ENCODE measurements at regions not wholly inside any gene's neighbourhood (a gene's known extent, or its start where the extent isn't known, plus 50 kb on each side); places are given as distances from the start of the nearest gene placed in this dataset.
"Not testable (repeated sequence)": the region's sequence is repeated elsewhere in the genome, so short reads cannot be mapped to it uniquely, and the experiment has no call there.

GRCh38 chr7:131625817-131626372, 69.5 kb upstream of the PODXL start:
- H3K36me3 ChIP-seq (ENCODE audit: insufficient read depth, low read length) = no peaks in the 10 kb centered on the region
- H3K9me3 ChIP-seq (ENCODE audit: low read length) = no peaks in the 10 kb centered on the region
- H3K79me2 ChIP-seq (ENCODE audit: insufficient read depth, low read length) = no peaks in the 10 kb centered on the region
- no peak overlapping the region for H3K9ac ChIP-seq (ENCODE audit: low read length)
- peaks cover 10% of the 10 kb centered on the region for H3K27me3 ChIP-seq (ENCODE audit: insufficient read depth, low read length)
- H3K27ac ChIP-seq (ENCODE audit: low read depth, low read length, poor library complexity, severe bottlenecking) = no peak overlapping the region
- H3K4me2 ChIP-seq (ENCODE audit: low read length) = no peak overlapping the region
- H3K9me2 ChIP-seq (ENCODE audit: low read depth, low read length) = no peaks in the 10 kb centered on the region
- no peak overlapping the region for H2AFZ ChIP-seq (ENCODE audit: low read length)
- H4K20me1 ChIP-seq (ENCODE audit: insufficient read depth, low read length) = no peaks in the 10 kb centered on the region
- no peaks in the 10 kb centered on the region for H3K4me1 ChIP-seq (ENCODE audit: insufficient read depth, low read length, severe bottlenecking)
- H3F3A ChIP-seq (ENCODE audit: insufficient read depth, low read length) = no peaks in the 10 kb centered on the region
- TF ChIP-seq EZH2 (IDR thresholded peaks at IDR 0.05; ENCODE audit: borderline replicate concordance, low read length) (no peak), CTCF (IDR thresholded peaks at IDR 0.05; ENCODE audit: low read length) (no peak)
- H3K4me3 ChIP-seq (ENCODE audit: low read depth, low read length, poor library complexity, severe bottlenecking) = no peak overlapping the region

- H3K36me3 ChIP-seq (ENCODE audit: insufficient read depth, low read length); H3K79me2 ChIP-seq (ENCODE audit: insufficient read depth, low read length); H3K4me1 ChIP-seq (ENCODE audit: insufficient read depth, low read length, severe bottlenecking); H3K9ac ChIP-seq (ENCODE audit: low read length); H4K20me1 ChIP-seq (ENCODE audit: insufficient read depth, low read length); H3K4me2 ChIP-seq (ENCODE audit: low read length); H2AFZ ChIP-seq (ENCODE audit: low read length); H3K9me2 ChIP-seq (ENCODE audit: low read depth, low read length); H3K27ac ChIP-seq (ENCODE audit: low read depth, low read length, poor library complexity, severe bottlenecking); H3K4me3 ChIP-seq (ENCODE audit: low read depth, low read length, poor library complexity, severe bottlenecking); H3K9me3 ChIP-seq (ENCODE audit: low read length); H3F3A ChIP-seq (ENCODE audit: insufficient read depth, low read length): not testable (repeated sequence)
- H3K27me3 ChIP-seq (ENCODE audit: insufficient read depth, low read length) = peaks cover 10% of the 10 kb centered on the region
Measured at GRCh38 chr7:131625345-131625744, 68.9 kb upstream of the PODXL start.

- Histone ChIP-seq H4K20me1 (ENCODE audit: insufficient read depth, low read length) (no peaks in the 10 kb centered on the region), H3K9ac (ENCODE audit: low read length) (no peak overlapping the region), H3K9me3 (ENCODE audit: low read length) (no peaks in the 10 kb centered on the region), H3K4me2 (ENCODE audit: low read length) (no peak overlapping the region), H3F3A (ENCODE audit: insufficient read depth, low read length) (no peaks in the 10 kb centered on the region), H3K79me2 (ENCODE audit: insufficient read depth, low read length) (no peaks in the 10 kb centered on the region), H3K27ac (ENCODE audit: low read depth, low read length, poor library complexity, severe bottlenecking) (no peak overlapping the region), H3K9me2 (ENCODE audit: low read depth, low read length) (no peaks in the 10 kb centered on the region), H3K4me3 (ENCODE audit: low read depth, low read length, poor library complexity, severe bottlenecking) (no peak overlapping the region), H3K4me1 (ENCODE audit: insufficient read depth, low read length, severe bottlenecking) (no peaks in the 10 kb centered on the region), H3K36me3 (ENCODE audit: insufficient read depth, low read length) (no peaks in the 10 kb centered on the region), H3K27me3 (ENCODE audit: insufficient read depth, low read length) (peaks cover 9% of the 10 kb centered on the region), H2AFZ (ENCODE audit: low read length) (no peak overlapping the region)
- TF ChIP-seq CTCF (IDR thresholded peaks at IDR 0.05; ENCODE audit: low read length) = no peak
- TF ChIP-seq EZH2 (IDR thresholded peaks at IDR 0.05; ENCODE audit: borderline replicate concordance, low read length) = no peak
Measured at GRCh38 chr7:131624536-131624935, 68.1 kb upstream of the PODXL start.

GRCh38 chr7:131623154-131623553, 66.7 kb upstream of the PODXL start:
- no peaks in the 10 kb centered on the region for H3K79me2 ChIP-seq (ENCODE audit: insufficient read depth, low read length)
- no peaks in the 10 kb centered on the region for H3F3A ChIP-seq (ENCODE audit: insufficient read depth, low read length)
- H3K4me1 ChIP-seq (ENCODE audit: insufficient read depth, low read length, severe bottlenecking) = no peaks in the 10 kb centered on the region
- H3K9ac ChIP-seq (ENCODE audit: low read length) = no peak overlapping the region
- H3K9me3 ChIP-seq (ENCODE audit: low read length) = no peaks in the 10 kb centered on the region
- peaks cover 6% of the 10 kb centered on the region for H3K27me3 ChIP-seq (ENCODE audit: insufficient read depth, low read length)
- H3K27ac ChIP-seq (ENCODE audit: low read depth, low read length, poor library complexity, severe bottlenecking) = no peak overlapping the region
- H4K20me1 ChIP-seq (ENCODE audit: insufficient read depth, low read length) = no peaks in the 10 kb centered on the region
- H3K4me2 ChIP-seq (ENCODE audit: low read length) = no peak overlapping the region
- TF ChIP-seq CTCF (IDR thresholded peaks at IDR 0.05; ENCODE audit: low read length) = no peak
- no peak overlapping the region for H3K4me3 ChIP-seq (ENCODE audit: low read depth, low read length, poor library complexity, severe bottlenecking)
- no peak overlapping the region for H2AFZ ChIP-seq (ENCODE audit: low read length)
- H3K36me3 ChIP-seq (ENCODE audit: insufficient read depth, low read length) = no peaks in the 10 kb centered on the region
- no peaks in the 10 kb centered on the region for H3K9me2 ChIP-seq (ENCODE audit: low read depth, low read length)
